ENCODE measurements at regions not wholly inside any gene's neighbourhood (a gene's known extent, or its start where the extent isn't known, plus 50 kb on each side); places are given as distances from the start of the nearest gene placed in this dataset.

GRCh38 chr12:34526946-34527345, 504.6 kb downstream of the ALG10 start:
- DNase-seq = no peak

GRCh38 chr12:34547276-34547675, 525.0 kb downstream of the ALG10 start:
- DNase-seq = no peak

GRCh38 chr12:34591966-34592365, 569.7 kb downstream of the ALG10 start:
- no peak for DNase-seq

GRCh38 chr12:34595749-34596733, 573.7 kb downstream of the ALG10 start:
- no peak for DNase-seq

GRCh38 chr12:34597548-34598351, 575.5 kb downstream of the ALG10 start:
- DNase-seq = no peak

GRCh38 chr12:34598352-34598827, 576.1 kb downstream of the ALG10 start:
- no peak for DNase-seq

GRCh38 chr12:34598851-34599529, 576.7 kb downstream of the ALG10 start:
- DNase-seq = no peak

- no peak for DNase-seq
Measured at GRCh38 chr12:34599530-34600513, 577.5 kb downstream of the ALG10 start.

- DNase-seq = no peak
Measured at GRCh38 chr12:34600592-34601462, 578.5 kb downstream of the ALG10 start.

- no peak for DNase-seq
Measured at GRCh38 chr12:34601689-34602088, 579.4 kb downstream of the ALG10 start.

GRCh38 chr12:34602213-34602940, 580.1 kb downstream of the ALG10 start:
- DNase-seq = no peak

GRCh38 chr12:34603382-34604035, 581.2 kb downstream of the ALG10 start:
- no peak for DNase-seq

- no peak for DNase-seq
Measured at GRCh38 chr12:34604227-34604626, 581.9 kb downstream of the ALG10 start.

- DNase-seq = no peak
Measured at GRCh38 chr12:34604631-34605509, 582.6 kb downstream of the ALG10 start.

GRCh38 chr12:34605510-34605887, 583.2 kb downstream of the ALG10 start:
- DNase-seq = no peak

- DNase-seq = no peak
Measured at GRCh38 chr12:34605955-34606748, 583.9 kb downstream of the ALG10 start.

- no peak for DNase-seq
Measured at GRCh38 chr12:34606749-34607519, 584.6 kb downstream of the ALG10 start.
